GM23248 (cell line): ENCODE measurements at regions not wholly inside any gene's neighbourhood (a gene's known extent, or its start where the extent isn't known, plus 50 kb on each side); places are given as distances from the start of the nearest gene placed in this dataset.
A peak's percentile ranks its signal among the peaks of the same experiment; 100 is the strongest.
"Not testable (repeated sequence)": the region's sequence is repeated elsewhere in the genome, so short reads cannot be mapped to it uniquely, and the experiment has no call there.

ENCODE experiments used
- DNase-seq: peaks from one replicate; pipeline ENCODE4 v3.0.0-alpha.2; 2015
- H2AFZ ChIP-seq: fragments of 200-600 bp; sonication (generic); 2 replicates; pipeline ENCODE4 v1.6.1; 2016; ENCODE audit warnings: antibody characterized with exemption
- H3F3A ChIP-seq: fragments of 200-600 bp; sonication (generic); 2 replicates; pipeline ENCODE4 v1.6.1; 2016; ENCODE audit warnings: mild to moderate bottlenecking, antibody characterized with exemption, mixed run types; ENCODE audit not compliant: insufficient read depth
- H3K27ac ChIP-seq: fragments of 200-600 bp; sonication (generic); 2 replicates; pipeline ENCODE4 v1.5.1; 2016; ENCODE audit warnings: mild to moderate bottlenecking
- H3K27me3 ChIP-seq: fragments of 200-600 bp; sonication (generic); replicated peaks from 2 replicates; pipeline ENCODE4 v1.6.1; 2016; ENCODE audit warnings: mild to moderate bottlenecking; ENCODE audit not compliant: insufficient read depth
- H3K36me3 ChIP-seq: fragments of 200-600 bp; sonication (generic); 2 replicates; pipeline ENCODE4 v1.6.1; 2016; ENCODE audit warnings: low read depth, mild to moderate bottlenecking
- H3K4me1 ChIP-seq: fragments of 200-600 bp; sonication (generic); 2 replicates; pipeline ENCODE4 v1.6.1; 2016; ENCODE audit warnings: mild to moderate bottlenecking; ENCODE audit not compliant: insufficient read depth
- H3K4me2 ChIP-seq: fragments of 200-600 bp; sonication (generic); one replicate; pipeline ENCODE4 v1.6.1; 2016; ENCODE audit warnings: mild to moderate bottlenecking; ENCODE audit not compliant: unreplicated experiment
- H3K4me3 ChIP-seq: fragments of 200-600 bp; sonication (generic); 2 replicates; pipeline ENCODE4 v1.5.1; 2016; ENCODE audit warnings: mild to moderate bottlenecking
- H3K79me2 ChIP-seq: fragments of 200-600 bp; sonication (generic); 2 replicates; pipeline ENCODE4 v1.6.1; 2016; ENCODE audit warnings: mild to moderate bottlenecking; ENCODE audit not compliant: insufficient read depth
- H3K9ac ChIP-seq: fragments of 200-600 bp; sonication (generic); 2 replicates; pipeline ENCODE4 v1.6.1; 2016; ENCODE audit warnings: mild to moderate bottlenecking
- H3K9me2 ChIP-seq: fragments of 200-600 bp; sonication (generic); 2 replicates; pipeline ENCODE4 v1.6.1; 2016; ENCODE audit warnings: mixed run types, mild to moderate bottlenecking, moderate library complexity; ENCODE audit not compliant: insufficient read depth
- H3K9me3 ChIP-seq: fragments of 200-600 bp; sonication (generic); one replicate; pipeline ENCODE4 v1.6.1; 2017; ENCODE audit warnings: low read depth
- H4K20me1 ChIP-seq: fragments of 200-600 bp; sonication (generic); 2 replicates; pipeline ENCODE4 v1.6.0; 2016; ENCODE audit not compliant: insufficient read depth
- EZH2 ChIP-seq: fragments of 200-600 bp; sonication (generic); IDR thresholded peaks from 2 replicates; pipeline ENCODE4 v1.6.1; 2018; ENCODE audit warnings: antibody characterized with exemption, mild to moderate bottlenecking; ENCODE audit not compliant: insufficient read depth, poor library complexity, severe bottlenecking
- EZH2phosphoT487 ChIP-seq: fragments of 200-600 bp; sonication (generic); IDR thresholded peaks from 2 replicates; pipeline ENCODE4 v1.6.1; 2018; ENCODE audit warnings: antibody characterized with exemption, moderate library complexity, mild to moderate bottlenecking, low read depth; ENCODE audit not compliant: insufficient read depth
- WGBS, 2 experiments: methylation state at CpG; one replicate each; pipeline ENCODE4 v1.1.6; 2015 to 2017; ENCODE audit warnings: low lambda C conversion rate in 2 of 2, low coverage in 1 of 2; ENCODE audit errors: missing lambda C conversion rate in 2 of 2; 5-methylcytosine and 5-hydroxymethylcytosine counted together
- in situ Hi-C: fragments of 300-500 bp; cut with MboI; formaldehyde crosslinking; loops from 2 replicates; pipeline ENCODE4 v1.15.0; 2020

DNA sequence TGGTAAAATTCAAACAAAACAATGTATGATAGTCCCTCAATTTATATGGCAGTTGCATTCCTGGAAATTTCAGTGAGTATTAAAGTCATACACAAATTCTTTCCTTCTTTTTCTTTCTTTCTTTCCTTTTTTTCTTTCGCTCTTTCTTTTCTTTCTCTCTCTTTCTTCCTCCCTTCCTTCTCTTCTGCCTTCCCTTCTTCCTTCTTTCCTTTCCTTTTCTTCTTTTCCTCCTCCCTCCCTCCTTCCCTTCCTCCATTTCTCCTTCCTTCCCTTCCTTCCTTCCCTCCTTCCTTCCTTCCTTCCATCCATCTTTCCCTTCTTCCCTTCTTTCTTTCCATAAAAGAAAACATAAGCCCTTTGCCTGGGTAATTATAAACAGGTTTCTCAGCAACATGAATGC, 58.1 kb upstream of the HSPB3 start:
- H3K27me3 ChIP-seq, result no peaks in the 10 kb centered on the region; the same call in 1 of the 2 replicates
- H3F3A ChIP-seq, result peaks cover 6% of the 10 kb centered on the region
- no peaks in the 10 kb centered on the region for H3K9me2 ChIP-seq
- in situ Hi-C loops, result no loop called here
- H3K4me2 ChIP-seq, result no peak overlapping the region
- H3K9ac ChIP-seq, result no peak overlapping the region
- H3K4me1 ChIP-seq, result peaks cover 9% of the 10 kb centered on the region
- H3K36me3 ChIP-seq, result no peaks in the 10 kb centered on the region
- WGBS, 2 experiments, result 90 to 100% methylated on average over 1 of the region's 1 CpG
- no peaks in the 10 kb centered on the region for H3K9me3 ChIP-seq
- no peak overlapping the region for H3K27ac ChIP-seq
- no peak for TF ChIP-seq EZH2
- H3K4me3 ChIP-seq, result no peak overlapping the region
- H4K20me1 ChIP-seq, result no peaks in the 10 kb centered on the region
- DNase-seq, result no peak
- no peaks in the 10 kb centered on the region for H3K79me2 ChIP-seq
- H2AFZ ChIP-seq, result no peak overlapping the region

DNA sequence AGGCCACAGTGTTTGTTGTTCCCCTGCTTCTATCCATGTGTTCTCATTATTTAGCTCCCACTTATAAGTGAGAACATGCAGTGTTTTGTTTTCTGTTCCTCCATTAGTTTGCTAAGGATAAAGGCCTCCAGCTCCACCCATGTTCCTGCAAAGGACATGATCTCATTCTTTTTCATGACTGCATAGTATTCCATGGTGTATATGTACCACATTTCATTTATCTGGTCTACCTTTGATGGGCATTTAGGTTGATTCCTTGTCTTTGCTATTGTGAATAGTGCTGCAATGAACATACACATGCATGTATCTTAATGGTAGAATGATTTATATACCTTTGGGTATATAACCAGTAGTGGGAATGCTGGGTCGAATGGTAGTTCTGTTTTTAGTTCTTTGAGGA, 62.5 kb upstream of the HSPB3 start:
- H3K9me2 ChIP-seq, H4K20me1 ChIP-seq, H3K36me3 ChIP-seq, DNase-seq, in situ Hi-C loops, H2AFZ ChIP-seq, H3K4me2 ChIP-seq, H3K79me2 ChIP-seq, H3K9me3 ChIP-seq, H3K27ac ChIP-seq, H3K9ac ChIP-seq, H3K4me3 ChIP-seq, H3K27me3 ChIP-seq: not testable (repeated sequence)
- Histone ChIP-seq H3F3A (peaks cover 19% of the 10 kb centered on the region), H3K4me1 (peaks cover 21% of the 10 kb centered on the region)
- 75 to 86% methylated on average over 1 of the region's 1 CpG for WGBS, 2 experiments

DNA sequence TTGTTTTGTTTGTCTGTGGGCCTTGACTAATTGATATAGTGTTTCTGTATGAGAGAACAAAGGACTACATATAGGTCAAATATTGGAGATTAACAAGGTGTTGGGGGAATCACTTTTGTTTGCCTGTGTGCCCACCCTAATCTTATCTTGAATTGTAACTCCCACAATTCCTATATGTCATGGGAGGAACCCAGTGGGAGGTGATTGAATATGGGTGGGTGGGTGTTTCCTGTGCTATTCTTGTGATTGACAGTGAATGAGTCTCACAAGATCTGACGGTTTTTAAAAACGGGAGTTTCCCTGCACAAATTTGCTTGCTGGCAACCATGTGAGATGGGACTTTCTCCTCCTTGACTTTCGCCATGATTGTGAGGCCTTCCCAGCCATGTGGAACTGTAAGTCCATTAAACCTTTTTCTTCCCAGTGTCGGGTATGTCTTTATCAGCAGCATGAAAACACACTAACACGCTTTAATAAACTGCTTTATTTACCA, 64.9 kb upstream of the HSPB3 start:
- no peak overlapping the region for H3K27ac ChIP-seq
- no peaks in the 10 kb centered on the region for H3K9me3 ChIP-seq
- H3K79me2 ChIP-seq, result no peaks in the 10 kb centered on the region
- in situ Hi-C loops, result no loop called here
- peaks cover 28% of the 10 kb centered on the region for H3K4me1 ChIP-seq
- H3K27me3 ChIP-seq, result no peaks in the 10 kb centered on the region; the same call in 1 of the 2 replicates
- peaks cover 25% of the 10 kb centered on the region for H3F3A ChIP-seq
- H3K36me3 ChIP-seq, result no peaks in the 10 kb centered on the region
- no peak overlapping the region for H2AFZ ChIP-seq
- no peak overlapping the region for H3K4me3 ChIP-seq
- H3K9ac ChIP-seq, result no peak overlapping the region
- no peaks in the 10 kb centered on the region for H4K20me1 ChIP-seq
- WGBS, 2 experiments, result 89 to 90% methylated on average over 5 of the region's 5 CpGs
- TF ChIP-seq EZH2phosphoT487 (no peak), EZH2 (no peak)
- H3K9me2 ChIP-seq, result no peaks in the 10 kb centered on the region
- no peak for DNase-seq
- H3K4me2 ChIP-seq, result peak overlapping the region; percentile 19

DNA sequence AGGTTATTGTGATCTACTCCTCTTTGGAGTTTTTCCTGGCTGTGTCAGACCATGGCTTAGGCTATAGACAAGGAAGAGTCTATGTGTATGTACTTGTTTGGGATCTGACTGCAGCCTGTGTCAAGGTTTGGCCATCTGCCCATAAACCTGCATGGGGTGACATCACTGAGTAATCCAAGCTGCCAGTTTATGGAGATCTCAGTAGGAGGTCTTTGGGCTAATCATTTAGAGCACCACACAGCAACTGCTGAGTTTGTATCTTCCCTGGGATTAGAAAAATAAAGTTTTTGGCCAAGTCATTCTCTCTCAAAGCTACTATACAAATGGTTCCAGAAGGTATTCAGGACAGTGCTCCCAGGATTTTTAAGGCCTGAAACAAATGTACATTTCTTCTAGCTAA, 65.5 kb upstream of the HSPB3 start:
- peaks cover 25% of the 10 kb centered on the region for H3F3A ChIP-seq
- H3K36me3 ChIP-seq, result no peaks in the 10 kb centered on the region
- in situ Hi-C loops, result no loop called here
- H3K4me1 ChIP-seq, result peaks cover 28% of the 10 kb centered on the region
- no peak overlapping the region for H2AFZ ChIP-seq
- peak; percentile 76 for DNase-seq
- no peaks in the 10 kb centered on the region; the same call in 1 of the 2 replicates for H3K27me3 ChIP-seq
- no peaks in the 10 kb centered on the region for H3K79me2 ChIP-seq
- no peak overlapping the region for H3K27ac ChIP-seq
- H3K9me2 ChIP-seq, result no peaks in the 10 kb centered on the region
- peak overlapping the region; percentile 19 for H3K4me2 ChIP-seq
- TF ChIP-seq EZH2phosphoT487 (no peak), EZH2 (no peak)
- no peaks in the 10 kb centered on the region for H4K20me1 ChIP-seq
- H3K9me3 ChIP-seq, result no peaks in the 10 kb centered on the region
- no peak overlapping the region for H3K4me3 ChIP-seq
- no peak overlapping the region for H3K9ac ChIP-seq

DNA sequence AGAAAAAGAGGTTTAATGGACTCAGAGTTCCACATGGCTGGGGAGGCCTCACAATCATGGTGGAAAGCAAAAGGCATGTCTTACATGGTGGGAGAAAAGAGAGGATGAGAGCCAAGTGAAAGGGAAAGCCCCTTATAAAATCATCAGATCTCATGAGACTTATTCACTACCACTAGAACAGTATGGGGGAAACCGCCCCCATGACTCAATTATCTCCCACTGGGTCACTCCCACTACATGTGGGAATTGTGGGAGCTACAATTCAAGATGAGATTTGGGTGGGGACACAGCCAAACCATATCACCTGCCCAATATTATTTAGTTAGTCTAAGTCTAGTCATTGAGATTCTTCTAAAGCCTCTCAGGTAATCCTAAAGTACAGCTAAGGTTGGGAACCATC, 66.1 kb upstream of the HSPB3 start:
- H3K79me2 ChIP-seq, H4K20me1 ChIP-seq, H3K27ac ChIP-seq, H3K9ac ChIP-seq, H3K9me2 ChIP-seq, H3K27me3 ChIP-seq, H3K36me3 ChIP-seq, in situ Hi-C loops, H3K9me3 ChIP-seq, H3K4me3 ChIP-seq, H2AFZ ChIP-seq, DNase-seq: not testable (repeated sequence)
- Histone ChIP-seq H3F3A (peaks cover 25% of the 10 kb centered on the region), H3K4me2 (peak overlapping the region; percentile 19), H3K4me1 (peaks cover 28% of the 10 kb centered on the region)
- 91% methylated on average over 1 of the region's 1 CpG for WGBS, 2 experiments
